AG04449 (cell line): ENCODE measurements at regions not wholly inside any gene's neighbourhood (a gene's known extent, or its start where the extent isn't known, plus 50 kb on each side); places are given as distances from the start of the nearest gene placed in this dataset.

Experiments used
- CTCF ChIA-PET: fragments of 350-600 bp; formaldehyde crosslinking; extraction: SDS; loops from one replicate; lab custom pipeline; 2021; ENCODE audit warnings: antibody characterized with exemption; lab: Yijun Ruan, JAX
- POLR2A ChIA-PET: fragments of 400-600, 350-600 bp; formaldehyde crosslinking; extraction: SDS; loops from one replicate; lab custom pipeline; 2020; ENCODE audit warnings: antibody characterized with exemption, inconsistent platforms; lab: Yijun Ruan, JAX
- DNase-seq: peaks from one replicate; pipeline ENCODE4 v3.0.0-alpha.2; 2010; ENCODE audit warnings: low read depth, low spot score
- H3K4me3 ChIP-seq: 2 replicates; pipeline ENCODE4 v1.5.1; 2011; ENCODE audit warnings: low read depth, mild to moderate bottlenecking, control low read depth, low read length
- TF ChIP-seq, protein P1 (sequence below): IDR thresholded peaks from one replicate; pipeline ENCODE4 v1.5.1; 2011; ENCODE audit warnings: mild to moderate bottlenecking, moderate library complexity, low read length, control low read depth, inconsistent platforms; ENCODE audit not compliant: insufficient read depth; ENCODE audit errors: missing control alignments

DNA sequence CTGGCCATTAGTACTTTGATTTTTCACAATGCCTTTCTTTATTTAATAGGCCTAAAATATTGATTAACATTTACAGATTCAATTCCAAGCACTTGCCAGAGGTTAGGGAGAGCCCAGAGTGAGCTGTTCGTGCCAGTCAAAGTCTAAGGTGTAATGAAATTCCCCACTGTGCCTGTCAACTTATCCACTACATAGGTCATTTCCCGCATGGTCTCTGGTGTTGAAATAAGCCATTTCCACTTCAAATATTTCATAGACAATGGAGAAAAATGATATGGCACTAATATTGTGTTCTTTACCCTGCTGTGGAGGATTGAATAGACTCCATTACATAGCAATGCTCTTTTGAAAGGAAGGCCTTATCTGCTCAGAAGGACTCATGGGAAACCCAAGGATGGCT, 978.1 kb upstream of the CELF2 start:
- POLR2A ChIA-PET = no interaction called here
- no peak overlapping the region for H3K4me3 ChIP-seq
- TF ChIP-seq, protein P1, sequence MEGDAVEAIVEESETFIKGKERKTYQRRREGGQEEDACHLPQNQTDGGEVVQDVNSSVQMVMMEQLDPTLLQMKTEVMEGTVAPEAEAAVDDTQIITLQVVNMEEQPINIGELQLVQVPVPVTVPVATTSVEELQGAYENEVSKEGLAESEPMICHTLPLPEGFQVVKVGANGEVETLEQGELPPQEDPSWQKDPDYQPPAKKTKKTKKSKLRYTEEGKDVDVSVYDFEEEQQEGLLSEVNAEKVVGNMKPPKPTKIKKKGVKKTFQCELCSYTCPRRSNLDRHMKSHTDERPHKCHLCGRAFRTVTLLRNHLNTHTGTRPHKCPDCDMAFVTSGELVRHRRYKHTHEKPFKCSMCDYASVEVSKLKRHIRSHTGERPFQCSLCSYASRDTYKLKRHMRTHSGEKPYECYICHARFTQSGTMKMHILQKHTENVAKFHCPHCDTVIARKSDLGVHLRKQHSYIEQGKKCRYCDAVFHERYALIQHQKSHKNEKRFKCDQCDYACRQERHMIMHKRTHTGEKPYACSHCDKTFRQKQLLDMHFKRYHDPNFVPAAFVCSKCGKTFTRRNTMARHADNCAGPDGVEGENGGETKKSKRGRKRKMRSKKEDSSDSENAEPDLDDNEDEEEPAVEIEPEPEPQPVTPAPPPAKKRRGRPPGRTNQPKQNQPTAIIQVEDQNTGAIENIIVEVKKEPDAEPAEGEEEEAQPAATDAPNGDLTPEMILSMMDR = no peak
- DNase-seq = no peak
- CTCF ChIA-PET = no interaction called here

DNA sequence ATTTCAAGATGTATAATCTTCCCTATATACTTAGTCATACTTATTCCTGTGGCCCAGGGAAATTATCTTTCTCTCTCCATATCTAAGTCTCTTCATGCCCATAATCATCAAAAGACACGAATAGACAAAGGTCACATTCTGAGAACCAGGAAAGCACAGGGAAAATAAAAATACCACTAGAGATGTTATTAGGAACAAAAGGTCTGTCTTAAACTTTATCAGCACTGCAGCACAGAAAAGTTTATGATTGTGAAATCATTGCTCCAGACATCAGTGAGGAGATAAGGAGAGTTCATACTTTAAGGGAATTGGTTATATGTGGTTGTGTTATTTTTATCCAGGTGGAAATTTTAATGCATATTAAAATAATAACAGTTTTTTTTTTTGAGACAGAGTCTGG, 974.6 kb upstream of the CELF2 start:
- ChIA-PET CTCF (no interaction called here), POLR2A (no interaction called here)
- TF ChIP-seq, protein P1 = no peak
- no peak for DNase-seq
- no peak overlapping the region for H3K4me3 ChIP-seq

DNA sequence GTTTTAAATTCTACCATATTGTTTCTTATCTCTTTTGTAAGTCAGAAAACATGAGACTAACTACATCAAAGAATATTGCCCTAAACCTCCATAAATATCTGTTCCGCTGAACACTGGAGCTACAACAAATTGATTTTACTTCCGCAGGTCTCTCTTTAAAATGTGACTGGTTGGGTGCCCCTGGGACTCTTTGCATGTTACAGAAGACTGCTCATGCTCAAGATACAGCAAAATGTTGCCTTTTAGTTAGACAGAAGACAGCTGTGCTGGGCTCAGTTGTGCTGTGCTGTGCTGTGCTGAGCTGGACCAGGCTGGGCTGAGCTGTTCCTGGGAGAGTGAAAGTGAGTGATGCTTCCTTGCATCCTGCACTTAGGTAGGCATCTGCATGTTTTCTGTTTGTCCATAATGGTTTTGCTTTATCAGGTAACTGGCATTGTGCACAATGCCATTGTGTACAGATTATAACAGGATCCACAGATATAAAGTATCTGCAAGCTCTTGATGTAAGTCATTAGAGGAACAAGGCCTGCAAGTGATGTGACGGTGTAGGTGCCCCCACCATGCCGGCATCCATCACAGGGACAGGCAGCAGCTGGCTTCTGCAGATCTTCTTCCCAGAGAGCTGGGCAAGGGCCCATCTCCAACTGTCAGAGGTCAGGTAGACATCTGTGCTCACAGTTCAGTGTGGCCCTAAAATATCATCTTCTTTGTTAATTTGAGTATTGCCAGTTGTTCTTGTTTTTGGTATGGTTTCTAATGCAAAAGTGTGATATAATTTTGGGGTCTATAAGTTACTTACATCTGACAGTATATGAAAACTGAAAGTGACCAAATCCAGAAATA, 972.5 kb upstream of the CELF2 start:
- H3K4me3 ChIP-seq = no peak overlapping the region
- DNase-seq = no peak
- CTCF ChIA-PET = no interaction called here
- TF ChIP-seq, protein P1 = no peak
- POLR2A ChIA-PET = no interaction called here

DNA sequence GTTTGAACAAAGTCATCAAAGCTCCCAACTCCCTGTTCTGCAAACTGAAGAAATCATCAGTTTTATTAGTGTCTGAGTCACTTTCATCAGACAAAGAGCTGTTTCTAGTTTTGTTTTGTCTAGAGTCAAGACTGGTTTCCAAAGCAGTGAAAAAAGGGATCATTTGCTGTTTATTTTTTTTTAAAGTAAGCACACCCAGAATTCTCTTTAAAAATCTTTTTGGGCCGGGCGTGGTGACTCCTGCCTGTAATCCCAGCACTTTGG, 972.0 kb upstream of the CELF2 start:
- no peak overlapping the region for H3K4me3 ChIP-seq
- DNase-seq = no peak
- CTCF ChIA-PET = no interaction called here
- TF ChIP-seq, protein P1 = no peak
- POLR2A ChIA-PET = no interaction called here

DNA sequence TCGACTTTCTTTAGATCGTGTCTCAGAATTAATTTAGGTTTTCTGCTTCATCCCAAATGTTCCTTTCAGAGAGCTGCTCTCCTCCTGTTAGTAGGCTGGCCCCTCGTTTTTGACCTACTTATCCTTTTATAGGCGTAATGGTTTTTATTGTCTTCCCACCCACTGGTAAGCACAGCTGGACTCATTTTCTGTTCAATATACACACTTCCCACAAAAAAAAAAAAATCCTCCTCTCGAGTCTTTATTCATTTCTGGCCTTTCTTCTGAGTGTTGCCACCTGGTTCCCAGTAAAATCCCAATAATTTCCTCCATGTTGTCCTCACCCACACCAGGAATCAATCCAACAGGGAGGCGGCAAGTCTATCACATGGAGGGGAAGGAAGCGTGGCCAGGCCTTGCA, 970.2 kb upstream of the CELF2 start:
- DNase-seq = no peak
- POLR2A ChIA-PET = no interaction called here
- CTCF ChIA-PET = no interaction called here
- TF ChIP-seq, protein P1 = no peak
- no peak overlapping the region for H3K4me3 ChIP-seq

DNA sequence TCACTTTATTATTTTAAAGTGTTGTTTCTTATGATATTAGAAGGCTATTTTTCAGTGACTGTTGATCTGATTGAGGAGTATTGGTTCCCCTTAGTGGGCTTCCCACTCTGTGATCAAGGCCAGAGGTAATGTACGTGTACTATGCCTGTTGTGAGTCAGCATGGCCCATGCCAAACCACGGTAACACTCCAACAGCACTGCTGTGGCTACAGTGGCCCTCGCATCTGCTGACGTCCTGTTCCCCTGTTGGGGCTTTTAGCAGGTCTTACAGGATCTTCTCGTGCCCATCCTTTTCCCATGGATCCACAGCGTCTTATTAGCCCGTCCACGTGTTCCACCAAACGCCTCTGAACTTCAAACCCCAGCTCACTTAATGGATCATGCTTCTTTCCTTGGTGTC, 964.6 kb upstream of the CELF2 start:
- TF ChIP-seq, protein P1 = no peak
- CTCF ChIA-PET = no interaction called here
- DNase-seq = no peak
- POLR2A ChIA-PET = no interaction called here
- H3K4me3 ChIP-seq = no peak overlapping the region
